ENCODE measurements at regions not wholly inside any gene's neighbourhood (a gene's known extent, or its start where the extent isn't known, plus 50 kb on each side); places are given as distances from the start of the nearest gene placed in this dataset.

GRCh38 chr21:32090956-32091355 lies 187.9 kb downstream of the MIS18A start:
- Histone ChIP-seq H3K9me3 (no peaks in the 10 kb centered on the region), H3K4me2 (no peak overlapping the region), H3K4me1 (no peaks in the 10 kb centered on the region), H3K27ac (no peak overlapping the region), H3K4me3 (no peak overlapping the region)
- DNase-seq (ENCODE audit: low read depth in 1 of 2, low spot score in 1 of 2) (no peak), ATAC-seq (no peak), FAIRE-seq (no peak)
- TF ChIP-seq FOXS1 (CRISPR knock-in tag; IDR thresholded peaks at IDR 0.05) (no peak), EHF (CRISPR knock-in tag; IDR thresholded peaks at IDR 0.05) (no peak), RCOR1 (IDR thresholded peaks at IDR 0.05; ENCODE audit: low read depth, low read length) (no peak), CTCF (IDR thresholded peaks at IDR 0.05) (no peak), MYC (IDR thresholded peaks at IDR 0.05; ENCODE audit: borderline replicate concordance, low read length) (no peak)
- CTCF ChIA-PET, result no interaction called here
- POLR2A ChIA-PET, result no interaction called here
- 54% methylated on average over 3 of the region's 3 CpGs for WGBS (ENCODE audit: missing lambda C conversion rate)

- 0% methylated on average over 2 of the region's 2 CpGs for WGBS (ENCODE audit: missing lambda C conversion rate)
- DNase-seq (ENCODE audit: low read depth in 1 of 2, low spot score in 1 of 2) (no peak), FAIRE-seq (no peak), ATAC-seq (no peak)
- H3K4me1 ChIP-seq, result no peaks in the 10 kb centered on the region
- no peaks in the 10 kb centered on the region for H3K9me3 ChIP-seq
- TF ChIP-seq FOSB (CRISPR knock-in tag; IDR thresholded peaks at IDR 0.05) (no peak), FOSL2 (IDR thresholded peaks at IDR 0.05) (no peak), FOSL2 (CRISPR knock-in tag; IDR thresholded peaks at IDR 0.05) (no peak), CEBPB (IDR thresholded peaks at IDR 0.05) (no peak), SREBF2 (IDR thresholded peaks at IDR 0.05) (no peak), ESRRA (IDR thresholded peaks at IDR 0.05; ENCODE audit: borderline replicate concordance, low read length) (no peak), ZFP36 (IDR thresholded peaks at IDR 0.05; ENCODE audit: borderline replicate concordance, partially characterized antibody) (no peak), EHF (CRISPR knock-in tag; IDR thresholded peaks at IDR 0.05) (no peak), EP300 (IDR thresholded peaks at IDR 0.05) (no peak), RNF2 (IDR thresholded peaks at IDR 0.05; ENCODE audit: borderline replicate concordance, low read depth) (no peak), TP53 (CRISPR knock-in tag; IDR thresholded peaks at IDR 0.05) (no peak), PHF8 (IDR thresholded peaks at IDR 0.05; ENCODE audit: borderline replicate concordance, low read depth) (no peak), POLR2AphosphoS2 (conservative IDR thresholded peaks at IDR 0.05; ENCODE audit: low read length) (no peak), RAD21 (conservative IDR thresholded peaks at IDR 0.05 in 1 of 2, IDR thresholded peaks at IDR 0.05 in 1 of 2) (no peak)
- no peak overlapping the region for H3K27ac ChIP-seq
- no peak overlapping the region for H3K4me2 ChIP-seq
- ChIA-PET POLR2A (no interaction called here), CTCF (interaction anchor here (0.7 kb wide), 1 partner anchor 15 kb away, joined by 3 read pairs; no protein-coding TSS in a partner anchor)
- H3K4me3 ChIP-seq, result no peak overlapping the region
These were observed 189.1 kb downstream of the MIS18A start for GRCh38 chr21:32089766-32090165.

GRCh38 chr21:32088471-32088870 lies 190.4 kb downstream of the MIS18A start:
- Histone ChIP-seq H3K9me3 (no peaks in the 10 kb centered on the region), H3K4me2 (no peak overlapping the region), H3K27ac (no peak overlapping the region), H3K4me3 (no peak overlapping the region), H3K4me1 (no peaks in the 10 kb centered on the region)
- CTCF ChIA-PET, result interaction anchor here (1.1 to 1.5 kb wide), 2 partner anchors 217 to 302 kb away, joined by 3 to 4 read pairs; no protein-coding TSS in a partner anchor
- DNase-seq (ENCODE audit: low read depth in 1 of 2, low spot score in 1 of 2) (no peak), FAIRE-seq (no peak), ATAC-seq (no peak)
- POLR2A ChIA-PET, result no interaction called here
- TF ChIP-seq CBX8 (IDR thresholded peaks at IDR 0.05) (no peak), HOXA7 (CRISPR knock-in tag; IDR thresholded peaks at IDR 0.05) (no peak), PBX3 (IDR thresholded peaks at IDR 0.05) (no peak), FOSL2 (IDR thresholded peaks at IDR 0.05) (no peak), FOSL2 (CRISPR knock-in tag; IDR thresholded peaks at IDR 0.05) (no peak), REST (IDR thresholded peaks at IDR 0.05) (no peak), JUN (IDR thresholded peaks at IDR 0.05) (no peak), EHF (CRISPR knock-in tag; IDR thresholded peaks at IDR 0.05) (no peak), ZC3H11A (IDR thresholded peaks at IDR 0.05) (no peak), JUNB (IDR thresholded peaks at IDR 0.05) (no peak), POLR2AphosphoS2 (conservative IDR thresholded peaks at IDR 0.05; ENCODE audit: low read length) (no peak), SMC3 (IDR thresholded peaks at IDR 0.05) (no peak), NR3C1 (IDR thresholded peaks at IDR 0.05) (no peak), CBX2 (IDR thresholded peaks at IDR 0.05; ENCODE audit: borderline replicate concordance, low read depth) (no peak), EP300 (IDR thresholded peaks at IDR 0.05) (no peak), ELK1 (IDR thresholded peaks at IDR 0.05; ENCODE audit: low read depth, low read length) (no peak), ZNF302 (CRISPR knock-in tag; IDR thresholded peaks at IDR 0.05) (no peak), RCOR1 (IDR thresholded peaks at IDR 0.05; ENCODE audit: low read depth, low read length) (no peak)

Measured in A549 (cell line).